ENCODE measurements at regions not wholly inside any gene's neighbourhood (a gene's known extent, or its start where the extent isn't known, plus 50 kb on each side); places are given as distances from the start of the nearest gene placed in this dataset.

- DNase-seq (ENCODE audit: low spot score), result no peak
Measured at GRCh38 chr5:81856948-81857928, 106.3 kb upstream of the SSBP2 start.

- no peak for DNase-seq (ENCODE audit: low spot score)
Measured at GRCh38 chr5:81855591-81855990, 104.7 kb upstream of the SSBP2 start.

GRCh38 chr5:81854915-81855314, 104.0 kb upstream of the SSBP2 start:
- no peak for DNase-seq (ENCODE audit: low spot score)

GRCh38 chr5:81854485-81854884, 103.6 kb upstream of the SSBP2 start:
- DNase-seq (ENCODE audit: low spot score), result no peak

GRCh38 chr5:81853030-81853357, 102.1 kb upstream of the SSBP2 start:
- no peak for DNase-seq (ENCODE audit: low spot score)

- DNase-seq (ENCODE audit: low spot score), result no peak
Measured at GRCh38 chr5:81852291-81853029, 101.6 kb upstream of the SSBP2 start.

GRCh38 chr5:81851481-81852178, 100.7 kb upstream of the SSBP2 start:
- DNase-seq (ENCODE audit: low spot score), result peak; percentile 98

GRCh38 chr5:81850501-81851357, 99.8 kb upstream of the SSBP2 start:
- no peak for DNase-seq (ENCODE audit: low spot score)

- no peak for DNase-seq (ENCODE audit: low spot score)
Measured at GRCh38 chr5:81849770-81850367, 99.0 kb upstream of the SSBP2 start.

- no peak for DNase-seq (ENCODE audit: low spot score)
Measured at GRCh38 chr5:81848362-81848880, 97.5 kb upstream of the SSBP2 start.

GRCh38 chr5:81846301-81846700, 95.4 kb upstream of the SSBP2 start:
- DNase-seq (ENCODE audit: low spot score), result no peak

- no peak for DNase-seq (ENCODE audit: low spot score)
Measured at GRCh38 chr5:81843845-81844244, 92.9 kb upstream of the SSBP2 start.

- DNase-seq (ENCODE audit: low spot score), result no peak
Measured at GRCh38 chr5:81842795-81843398, 92.0 kb upstream of the SSBP2 start.

- DNase-seq (ENCODE audit: low spot score), result no peak
Measured at GRCh38 chr5:81839034-81839433, 88.1 kb upstream of the SSBP2 start.

- no peak for DNase-seq (ENCODE audit: low spot score)
Measured at GRCh38 chr5:81838307-81838906, 87.5 kb upstream of the SSBP2 start.

- DNase-seq (ENCODE audit: low spot score), result no peak
Measured at GRCh38 chr5:81837667-81838306, 86.9 kb upstream of the SSBP2 start.

- no peak for DNase-seq (ENCODE audit: low spot score)
Measured at GRCh38 chr5:81835814-81836367, 85.0 kb upstream of the SSBP2 start.

- DNase-seq (ENCODE audit: low spot score), result no peak
Measured at GRCh38 chr5:81834021-81834660, 83.2 kb upstream of the SSBP2 start.

Measured in mesenteric fat pad (tissue), 1 donor.